8988T (cell line): ENCODE measurements at regions not wholly inside any gene's neighbourhood (a gene's known extent, or its start where the extent isn't known, plus 50 kb on each side); places are given as distances from the start of the nearest gene placed in this dataset.
"Not testable (repeated sequence)": the region's sequence is repeated elsewhere in the genome, so short reads cannot be mapped to it uniquely, and the experiment has no call there.

Experiments used
- DNase-seq: peaks from one replicate; pipeline ENCODE4 v3.0.0; 2011

GRCh38 chr4:112708772-112709171 lies 71.8 kb downstream of the LARP7 start:
- no peak for DNase-seq

- no peak for DNase-seq
These were observed 78.3 kb downstream of the LARP7 start for GRCh38 chr4:112714922-112715901.

- no peak for DNase-seq
These were observed 80.9 kb downstream of the LARP7 start for GRCh38 chr4:112717856-112718255.

GRCh38 chr4:112721627-112722026 lies 84.7 kb downstream of the LARP7 start:
- DNase-seq = no peak

GRCh38 chr4:112726041-112726440 lies 89.1 kb downstream of the LARP7 start:
- no peak for DNase-seq

GRCh38 chr4:112727728-112728127 lies 90.8 kb downstream of the LARP7 start:
- not testable (repeated sequence) for DNase-seq

GRCh38 chr4:112731715-112732114 lies 94.8 kb downstream of the LARP7 start:
- no peak for DNase-seq

- DNase-seq = no peak
These were observed 95.2 kb downstream of the LARP7 start for GRCh38 chr4:112732142-112732541.

- DNase-seq = no peak
These were observed 98.6 kb downstream of the LARP7 start for GRCh38 chr4:112735474-112735951.

GRCh38 chr4:112736718-112737135 lies 99.8 kb downstream of the LARP7 start:
- no peak for DNase-seq

- no peak for DNase-seq
These were observed 102.5 kb downstream of the LARP7 start for GRCh38 chr4:112739442-112739841.

- no peak for DNase-seq
These were observed 110.1 kb downstream of the LARP7 start for GRCh38 chr4:112747036-112747435.

- no peak for DNase-seq
These were observed 111.5 kb downstream of the LARP7 start for GRCh38 chr4:112748352-112748878.

GRCh38 chr4:112750749-112751148 lies 113.8 kb downstream of the LARP7 start:
- DNase-seq = not testable (repeated sequence)

- no peak for DNase-seq
These were observed 114.5 kb downstream of the LARP7 start for GRCh38 chr4:112751447-112751846.

- no peak for DNase-seq
These were observed 115.1 kb downstream of the LARP7 start for GRCh38 chr4:112752061-112752460.

GRCh38 chr4:112752510-112752909 lies 115.6 kb downstream of the LARP7 start:
- DNase-seq = no peak

- DNase-seq = no peak
These were observed 116.4 kb downstream of the LARP7 start for GRCh38 chr4:112753333-112753732.

- no peak for DNase-seq
These were observed 122.4 kb downstream of the LARP7 start for GRCh38 chr4:112759313-112759712.

- no peak for DNase-seq
These were observed 128.5 kb downstream of the LARP7 start for GRCh38 chr4:112765317-112765974.

GRCh38 chr4:112766422-112766821 lies 129.5 kb downstream of the LARP7 start:
- no peak for DNase-seq

GRCh38 chr4:112767386-112767785 lies 130.4 kb downstream of the LARP7 start:
- DNase-seq = no peak

GRCh38 chr4:112770114-112770513 lies 133.2 kb downstream of the LARP7 start:
- DNase-seq = no peak

- no peak for DNase-seq
These were observed 138.9 kb downstream of the LARP7 start for GRCh38 chr4:112775801-112776200.
